Mesendoderm (in vitro differentiated cells): ENCODE measurements at regions not wholly inside any gene's neighbourhood (a gene's known extent, or its start where the extent isn't known, plus 50 kb on each side); places are given as distances from the start of the nearest gene placed in this dataset.

Experiments used
- DNase-seq: peaks from one replicate; pipeline ENCODE4 v3.0.0; 2013
- H2AK5ac ChIP-seq: 2 replicates; pipeline ENCODE4 v1.6.1; 2013; ENCODE audit warnings: low read length, inconsistent platforms
- H2BK120ac ChIP-seq: 2 replicates; pipeline ENCODE4 v1.6.1; 2013; ENCODE audit warnings: low read depth, mild to moderate bottlenecking, low read length, moderate library complexity, mixed read lengths
- H2BK15ac ChIP-seq: replicated peaks from 2 replicates; pipeline ENCODE4 v1.6.1; 2013; ENCODE audit warnings: low read depth, mild to moderate bottlenecking, moderate library complexity
- H2BK5ac ChIP-seq: 2 replicates; pipeline ENCODE4 v1.6.1; 2013; ENCODE audit warnings: low read length, inconsistent platforms
- H3K18ac ChIP-seq: 2 replicates; pipeline ENCODE4 v1.6.1; 2013; ENCODE audit warnings: mild to moderate bottlenecking, low read length, mixed read lengths
- H3K23ac ChIP-seq: one replicate; pipeline ENCODE4 v1.6.1; 2013; ENCODE audit warnings: low read length
- H3K27ac ChIP-seq: 2 replicates; pipeline ENCODE4 v1.5.1; 2013; ENCODE audit warnings: low read depth, mild to moderate bottlenecking, inconsistent platforms, low read length, moderate library complexity
- H3K27me3 ChIP-seq: 2 replicates; pipeline ENCODE4 v1.6.1; 2013; ENCODE audit warnings: low read length, control low read depth, mild to moderate bottlenecking, inconsistent platforms; ENCODE audit not compliant: insufficient read depth, poor library complexity
- H3K36me3 ChIP-seq: 2 replicates; pipeline ENCODE4 v1.6.1; 2013; ENCODE audit warnings: low read length, inconsistent platforms; ENCODE audit not compliant: control insufficient read depth, insufficient read depth
- H3K4ac ChIP-seq: one replicate; pipeline ENCODE4 v1.6.1; 2013; ENCODE audit warnings: low read depth, mild to moderate bottlenecking, low read length, moderate library complexity
- H3K4me1 ChIP-seq: 2 replicates; pipeline ENCODE4 v1.6.1; 2013; ENCODE audit warnings: low read depth, low read length, inconsistent platforms; ENCODE audit not compliant: control insufficient read depth
- H3K4me2 ChIP-seq: 2 replicates; pipeline ENCODE4 v1.6.1; 2013; ENCODE audit warnings: low read length
- H3K4me3 ChIP-seq: 2 replicates; pipeline ENCODE4 v1.5.1; 2013; ENCODE audit warnings: mild to moderate bottlenecking, low read length
- H3K56ac ChIP-seq: one replicate; pipeline ENCODE4 v1.6.1; 2013; ENCODE audit warnings: low read length
- H3K79me1 ChIP-seq: 2 replicates; pipeline ENCODE4 v1.6.1; 2013; ENCODE audit warnings: low read length, inconsistent platforms
- H3K79me2 ChIP-seq: 2 replicates; pipeline ENCODE4 v1.6.1; 2013; ENCODE audit warnings: mild to moderate bottlenecking, low read length; ENCODE audit not compliant: control insufficient read depth, insufficient read depth
- H3K9ac ChIP-seq: 2 replicates; pipeline ENCODE4 v1.6.1; 2013; ENCODE audit warnings: low read length, inconsistent platforms
- H4K5ac ChIP-seq: one replicate; pipeline ENCODE4 v1.6.1; 2013; ENCODE audit warnings: low read length
- H4K8ac ChIP-seq: one replicate; pipeline ENCODE4 v1.6.1; 2013; ENCODE audit warnings: low read depth, mild to moderate bottlenecking, control low read depth, low read length, moderate library complexity
- WGBS: extraction: QIAGEN DNeasy Blood & Tissue Kit; methylation state at CpG from one replicate; pipeline ENCODE4 v1.1.7; 2013; ENCODE audit warnings: low lambda C conversion rate, missing lambda C conversion rate; ENCODE audit not compliant: insufficient coverage; ENCODE audit errors: extremely low coverage; 5-methylcytosine and 5-hydroxymethylcytosine counted together

DNA sequence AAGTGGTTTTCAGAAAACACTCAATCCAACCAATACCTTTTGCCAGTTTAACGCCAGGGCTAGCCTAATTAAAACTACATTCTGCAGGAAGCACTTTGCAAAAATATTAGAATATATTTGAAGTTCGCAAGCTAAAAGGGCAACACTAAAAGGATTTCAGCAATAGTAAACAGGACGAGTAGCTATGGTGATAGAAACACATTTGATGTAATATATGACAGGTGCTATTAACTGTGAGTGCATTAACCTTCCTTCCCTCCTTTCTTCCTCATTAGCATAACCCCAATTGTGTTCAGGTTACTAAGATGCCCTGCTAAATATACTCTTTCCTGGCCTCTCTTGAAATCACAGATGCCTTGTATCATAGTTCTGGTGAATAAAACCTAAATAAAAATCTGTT is 85.6 kb upstream of the TMCC3 start:
- H2BK120ac ChIP-seq = no peak overlapping the region
- no peak for DNase-seq
- no peaks in the 10 kb centered on the region for H3K4me1 ChIP-seq
- no peak overlapping the region for H3K4ac ChIP-seq
- H3K4me3 ChIP-seq = no peak overlapping the region
- no peak overlapping the region for H2BK15ac ChIP-seq
- no peak overlapping the region for H3K27ac ChIP-seq
- no peak overlapping the region for H3K56ac ChIP-seq
- H3K23ac ChIP-seq = no peak overlapping the region
- no peak overlapping the region for H2AK5ac ChIP-seq
- no peak overlapping the region for H2BK5ac ChIP-seq
- no peaks in the 10 kb centered on the region for H3K27me3 ChIP-seq
- H4K5ac ChIP-seq = no peak overlapping the region
- no peak overlapping the region for H3K4me2 ChIP-seq
- H3K18ac ChIP-seq = no peak overlapping the region
- WGBS = no CpG with 5 or more reads among the region's 3 CpGs
- H3K36me3 ChIP-seq = no peaks in the 10 kb centered on the region
- H3K79me1 ChIP-seq = no peaks in the 10 kb centered on the region
- no peak overlapping the region for H3K9ac ChIP-seq
- no peaks in the 10 kb centered on the region for H3K79me2 ChIP-seq
- no peak overlapping the region for H4K8ac ChIP-seq

GRCh38 chr12:94733727-94734126 is 83.4 kb upstream of the TMCC3 start:
- Histone ChIP-seq H3K27ac (no peak overlapping the region), H2BK5ac (no peak overlapping the region), H3K23ac (no peak overlapping the region), H4K5ac (no peak overlapping the region), H3K4me1 (no peaks in the 10 kb centered on the region), H3K4me3 (no peak overlapping the region), H4K8ac (no peak overlapping the region), H3K4ac (no peak overlapping the region), H3K36me3 (no peaks in the 10 kb centered on the region), H3K4me2 (no peak overlapping the region), H2AK5ac (no peak overlapping the region), H3K79me2 (no peaks in the 10 kb centered on the region), H3K9ac (no peak overlapping the region), H3K79me1 (no peaks in the 10 kb centered on the region), H3K18ac (no peak overlapping the region), H2BK15ac (no peak overlapping the region), H2BK120ac (no peak overlapping the region), H3K27me3 (no peaks in the 10 kb centered on the region), H3K56ac (no peak overlapping the region)
- no CpG with 5 or more reads among the region's 9 CpGs for WGBS
- no peak for DNase-seq

- WGBS = no CpG with 5 or more reads among the region's 13 CpGs
- H3K79me2 ChIP-seq = no peaks in the 10 kb centered on the region
Measured at GRCh38 chr12:94732367-94732990, 82.1 kb upstream of the TMCC3 start.

GRCh38 chr12:94731733-94732360 is 81.5 kb upstream of the TMCC3 start:
- no peak overlapping the region for H3K56ac ChIP-seq
- H3K36me3 ChIP-seq = no peaks in the 10 kb centered on the region
- no peak overlapping the region for H3K9ac ChIP-seq
- H3K4me3 ChIP-seq = no peak overlapping the region
- no peak overlapping the region for H3K4me2 ChIP-seq
- H2BK120ac ChIP-seq = no peak overlapping the region
- no peak overlapping the region for H4K5ac ChIP-seq
- H3K4me1 ChIP-seq = no peaks in the 10 kb centered on the region
- H3K23ac ChIP-seq = no peak overlapping the region
- H2BK15ac ChIP-seq = no peak overlapping the region
- no peak overlapping the region for H2AK5ac ChIP-seq
- H3K4ac ChIP-seq = no peak overlapping the region
- H3K27me3 ChIP-seq = no peaks in the 10 kb centered on the region
- no peak overlapping the region for H4K8ac ChIP-seq
- H3K18ac ChIP-seq = no peak overlapping the region
- no peaks in the 10 kb centered on the region for H3K79me1 ChIP-seq
- DNase-seq = peak; percentile 75
- no peaks in the 10 kb centered on the region for H3K79me2 ChIP-seq
- no peak overlapping the region for H2BK5ac ChIP-seq
- no CpG with 5 or more reads among the region's 10 CpGs for WGBS
- H3K27ac ChIP-seq = no peak overlapping the region

More at GRCh38 chr12:94732367-94732990, 82.1 kb upstream of the TMCC3 start:
- no peak overlapping the region for H3K4me2 ChIP-seq
- no peak overlapping the region for H3K56ac ChIP-seq
- no peak overlapping the region for H2BK15ac ChIP-seq
- no peak overlapping the region for H3K4me3 ChIP-seq
- no peak overlapping the region for H3K4ac ChIP-seq
- no peak overlapping the region for H4K8ac ChIP-seq
- no peak overlapping the region for H3K27ac ChIP-seq
- no peak overlapping the region for H3K23ac ChIP-seq
- no peaks in the 10 kb centered on the region for H3K4me1 ChIP-seq
- no peak overlapping the region for H3K18ac ChIP-seq
- no peak overlapping the region for H4K5ac ChIP-seq
- no peak overlapping the region for H2BK5ac ChIP-seq
- no peak for DNase-seq
- no peaks in the 10 kb centered on the region for H3K27me3 ChIP-seq
- no peak overlapping the region for H3K9ac ChIP-seq
- H3K79me1 ChIP-seq = no peaks in the 10 kb centered on the region
- no peak overlapping the region for H2BK120ac ChIP-seq
- H2AK5ac ChIP-seq = no peak overlapping the region
- H3K36me3 ChIP-seq = no peaks in the 10 kb centered on the region

DNA sequence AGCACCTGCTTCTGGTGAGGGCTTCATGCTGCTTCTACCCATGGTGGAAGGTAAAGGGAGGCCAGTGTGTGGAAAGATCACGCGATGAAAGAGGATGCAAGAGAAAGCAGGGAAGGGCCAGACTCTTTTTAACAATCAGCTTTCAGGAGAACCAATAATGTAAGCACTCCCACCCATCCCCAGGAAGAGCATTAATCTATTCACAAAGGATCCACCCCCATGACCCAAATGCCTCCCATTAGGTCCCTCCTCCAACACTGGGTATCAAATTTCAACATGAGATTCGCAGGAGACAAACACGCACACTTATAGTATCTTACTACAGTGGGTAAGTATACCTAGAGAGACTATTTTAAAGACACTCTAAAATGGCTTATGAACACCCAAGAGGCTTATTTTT is 80.5 kb upstream of the TMCC3 start:
- no peaks in the 10 kb centered on the region for H3K36me3 ChIP-seq
- no peak overlapping the region for H3K9ac ChIP-seq
- H3K79me2 ChIP-seq = no peaks in the 10 kb centered on the region
- H3K79me1 ChIP-seq = no peaks in the 10 kb centered on the region
- no CpG with 5 or more reads among the region's 4 CpGs for WGBS
- no peak overlapping the region for H2BK5ac ChIP-seq
- no peak for DNase-seq
- H3K4me2 ChIP-seq = no peak overlapping the region
- no peak overlapping the region for H3K56ac ChIP-seq
- H3K4me1 ChIP-seq = no peaks in the 10 kb centered on the region
- H4K8ac ChIP-seq = no peak overlapping the region
- no peak overlapping the region for H3K23ac ChIP-seq
- no peak overlapping the region for H3K4me3 ChIP-seq
- no peak overlapping the region for H3K18ac ChIP-seq
- no peak overlapping the region for H3K27ac ChIP-seq
- H2BK15ac ChIP-seq = no peak overlapping the region
- no peak overlapping the region for H3K4ac ChIP-seq
- no peak overlapping the region for H2BK120ac ChIP-seq
- no peak overlapping the region for H4K5ac ChIP-seq
- H3K27me3 ChIP-seq = no peaks in the 10 kb centered on the region
- H2AK5ac ChIP-seq = no peak overlapping the region
